ENCODE measurements at regions not wholly inside any gene's neighbourhood (a gene's known extent, or its start where the extent isn't known, plus 50 kb on each side); places are given as distances from the start of the nearest gene placed in this dataset.

DNA sequence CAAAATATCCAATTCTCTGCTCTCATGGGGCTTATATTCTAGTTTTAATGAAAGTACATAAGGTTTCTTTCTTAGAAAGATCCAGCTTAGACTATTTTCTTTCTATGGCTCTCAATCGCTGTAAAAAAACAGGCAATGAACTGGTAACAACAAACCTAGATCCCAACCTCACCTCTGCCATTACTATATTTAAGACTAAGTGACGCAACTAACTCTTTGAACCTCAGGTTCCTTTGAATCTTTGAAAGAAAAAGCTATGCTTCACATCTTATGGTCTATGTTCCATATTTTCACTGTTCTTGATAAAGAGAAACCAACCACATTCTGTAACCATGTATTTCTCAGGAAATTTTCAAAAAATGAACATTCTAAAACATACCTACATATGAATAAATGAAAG, 88.5 kb downstream of the ELAPOR2 start:
- intact Hi-C loops (cut with DNase I), result no loop called here
- ATAC-seq, result no peak
- 96% methylated on average over 2 of the region's 2 CpGs for WGBS

DNA sequence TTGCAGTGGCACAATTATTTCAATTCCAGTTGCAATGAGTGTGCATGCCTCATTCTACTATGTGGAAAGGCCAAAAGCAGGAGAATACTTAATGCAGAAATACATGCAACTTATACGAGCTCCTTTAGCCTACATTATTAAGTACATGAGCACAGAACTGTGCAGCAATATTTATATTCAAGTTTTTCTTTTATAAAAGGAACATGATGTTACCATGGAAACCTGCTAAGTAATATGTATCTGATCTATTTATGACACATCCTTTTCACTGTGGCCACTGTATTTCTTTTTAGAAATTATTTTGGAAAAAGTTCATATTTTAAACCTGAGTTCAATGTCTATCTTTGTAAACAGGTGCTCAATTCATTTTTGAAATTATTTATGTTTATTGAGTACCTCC, 88.9 kb downstream of the ELAPOR2 start:
- no peak for ATAC-seq
- Histone ChIP-seq H3K4me1 (ENCODE audit: control insufficient read depth, insufficient read depth, low read length) (peaks cover 2% of the 10 kb centered on the region), H3K9me3 (ENCODE audit: control insufficient read depth, low read length) (no peaks in the 10 kb centered on the region), H3K4me3 (ENCODE audit: low read length) (no peak overlapping the region), H3K27me3 (ENCODE audit: control insufficient read depth, insufficient read depth) (no peaks in the 10 kb centered on the region), H3K27ac (ENCODE audit: low read length) (no peak overlapping the region)
- intact Hi-C loops (cut with DNase I), result no loop called here
- 69% methylated on average over 1 of the region's 1 CpG for WGBS
- DNase-seq, result no peak

More for the DNA sequence above, 88.5 kb downstream of the ELAPOR2 start:
- Histone ChIP-seq H3K27ac (ENCODE audit: low read length) (no peak overlapping the region), H3K4me3 (ENCODE audit: low read length) (no peak overlapping the region), H3K27me3 (ENCODE audit: control insufficient read depth, insufficient read depth) (no peaks in the 10 kb centered on the region), H3K4me1 (ENCODE audit: control insufficient read depth, insufficient read depth, low read length) (peaks cover 2% of the 10 kb centered on the region), H3K9me3 (ENCODE audit: control insufficient read depth, low read length) (no peaks in the 10 kb centered on the region)
- DNase-seq, result no peak

DNA sequence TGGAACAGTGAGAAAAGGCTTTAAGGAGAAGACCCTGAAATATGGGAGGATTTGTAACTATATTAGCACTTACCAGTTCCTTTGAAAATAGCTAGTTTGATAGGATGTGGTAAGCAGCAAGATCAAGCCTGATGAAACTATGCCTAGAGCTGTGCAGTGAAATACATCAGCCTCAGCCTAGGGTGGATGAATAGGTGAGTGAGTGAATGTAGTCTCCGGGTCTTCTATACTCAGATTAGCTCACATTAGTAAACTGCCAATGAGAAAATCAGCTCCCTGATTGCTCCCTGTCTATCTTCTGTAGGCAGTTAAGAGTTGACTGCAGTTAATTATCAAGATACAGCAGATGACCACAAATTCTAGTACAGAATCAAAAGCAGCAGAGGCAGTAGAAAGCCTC, 89.6 kb downstream of the ELAPOR2 start:
- intact Hi-C loops (cut with DNase I), result no loop called here
- Histone ChIP-seq H3K4me1 (ENCODE audit: control insufficient read depth, insufficient read depth, low read length) (peaks cover 2% of the 10 kb centered on the region), H3K4me3 (ENCODE audit: low read length) (no peak overlapping the region), H3K27ac (ENCODE audit: low read length) (no peak overlapping the region), H3K9me3 (ENCODE audit: control insufficient read depth, low read length) (no peaks in the 10 kb centered on the region), H3K27me3 (ENCODE audit: control insufficient read depth, insufficient read depth) (no peaks in the 10 kb centered on the region)
- WGBS, result 56% methylated on average over 1 of the region's 1 CpG
- DNase-seq, result no peak
- ATAC-seq, result no peak

DNA sequence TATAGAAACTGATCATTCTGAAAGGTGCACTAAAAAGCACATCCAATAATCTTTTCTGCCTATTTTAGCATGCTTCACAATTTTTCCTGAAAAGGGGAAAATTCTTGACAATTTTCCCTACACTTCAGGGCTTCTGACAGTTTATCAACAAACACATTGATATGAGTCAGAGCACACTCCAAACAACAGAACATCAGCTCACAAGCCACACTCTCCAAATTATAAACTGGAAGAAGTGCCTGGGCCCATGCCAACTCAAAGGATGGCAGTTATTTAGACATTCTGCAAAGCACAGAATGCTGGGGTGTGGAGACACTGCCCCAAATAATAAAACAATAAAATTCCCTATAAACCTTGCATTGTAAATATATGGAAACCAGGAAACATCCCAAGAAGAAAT, 90.8 kb downstream of the ELAPOR2 start:
- no peaks in the 10 kb centered on the region for H3K27me3 ChIP-seq (ENCODE audit: control insufficient read depth, insufficient read depth)
- peaks cover 2% of the 10 kb centered on the region for H3K4me1 ChIP-seq (ENCODE audit: control insufficient read depth, insufficient read depth, low read length)
- ATAC-seq (peak; percentile 57 to 59), DNase-seq (peak in 2 of 3 donors; percentile 20 to 62)
- intact Hi-C loops (cut with DNase I), result no loop called here
- no peaks in the 10 kb centered on the region for H3K9me3 ChIP-seq (ENCODE audit: control insufficient read depth, low read length)
- H3K4me3 ChIP-seq (ENCODE audit: low read length), result no peak overlapping the region
- no peak overlapping the region for H3K27ac ChIP-seq (ENCODE audit: low read length)

DNA sequence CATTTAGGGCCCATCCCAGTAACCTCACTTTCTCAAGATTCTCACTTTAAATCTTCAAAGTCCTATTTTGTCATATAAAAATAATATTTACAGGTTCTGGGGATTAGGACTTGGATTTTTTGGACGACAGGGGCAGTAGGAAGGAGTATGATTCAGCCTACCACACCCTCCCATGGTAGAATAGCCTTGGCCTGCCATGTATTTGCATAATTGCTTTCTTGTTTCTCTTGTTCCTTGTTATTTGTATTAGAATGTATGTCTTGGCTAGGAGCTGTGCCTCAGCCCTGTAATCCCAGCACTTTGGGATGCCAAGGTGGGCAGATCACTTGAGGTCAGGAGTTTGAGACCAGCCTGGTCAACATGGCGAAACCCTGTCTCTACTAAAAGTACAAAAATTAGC, 92.5 kb downstream of the ELAPOR2 start:
- DNase-seq, result no peak
- intact Hi-C loops (cut with DNase I), result no loop called here
- ATAC-seq, result no peak
- peaks cover 2% of the 10 kb centered on the region for H3K4me1 ChIP-seq (ENCODE audit: control insufficient read depth, insufficient read depth, low read length)
- no peak overlapping the region for H3K27ac ChIP-seq (ENCODE audit: low read length)
- H3K9me3 ChIP-seq (ENCODE audit: control insufficient read depth, low read length), result no peaks in the 10 kb centered on the region
- WGBS, result 88% methylated on average over 2 of the region's 2 CpGs
- H3K27me3 ChIP-seq (ENCODE audit: control insufficient read depth, insufficient read depth), result no peaks in the 10 kb centered on the region
- no peak overlapping the region for H3K4me3 ChIP-seq (ENCODE audit: low read length)

DNA sequence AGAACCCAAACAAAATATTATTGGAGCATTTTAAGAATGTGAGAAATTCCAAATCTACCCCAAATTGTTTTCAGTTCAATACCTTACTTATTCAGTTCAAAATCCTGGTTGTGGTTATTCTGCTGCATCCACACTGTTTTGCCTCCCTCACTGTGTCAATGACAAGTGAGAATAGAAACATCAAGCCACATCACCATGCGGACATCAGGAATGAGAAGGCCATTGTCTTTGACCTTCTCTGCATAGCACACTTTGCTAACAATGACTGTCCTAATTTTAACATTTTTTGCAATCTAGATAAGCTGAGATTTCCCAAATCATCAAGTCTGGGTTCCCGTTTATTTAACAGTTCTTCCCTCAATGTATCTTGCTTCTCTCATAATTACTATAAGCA, 93.7 kb downstream of the ELAPOR2 start:
- Histone ChIP-seq H3K9me3 (ENCODE audit: control insufficient read depth, low read length) (no peaks in the 10 kb centered on the region), H3K4me3 (ENCODE audit: low read length) (no peak overlapping the region), H3K4me1 (ENCODE audit: control insufficient read depth, insufficient read depth, low read length) (peaks cover 2% of the 10 kb centered on the region), H3K27me3 (ENCODE audit: control insufficient read depth, insufficient read depth) (no peaks in the 10 kb centered on the region), H3K27ac (ENCODE audit: low read length) (no peak overlapping the region)
- intact Hi-C loops (cut with DNase I), result no loop called here
- WGBS, result 70% methylated on average over 2 of the region's 2 CpGs
- no peak for DNase-seq
- ATAC-seq, result no peak

DNA sequence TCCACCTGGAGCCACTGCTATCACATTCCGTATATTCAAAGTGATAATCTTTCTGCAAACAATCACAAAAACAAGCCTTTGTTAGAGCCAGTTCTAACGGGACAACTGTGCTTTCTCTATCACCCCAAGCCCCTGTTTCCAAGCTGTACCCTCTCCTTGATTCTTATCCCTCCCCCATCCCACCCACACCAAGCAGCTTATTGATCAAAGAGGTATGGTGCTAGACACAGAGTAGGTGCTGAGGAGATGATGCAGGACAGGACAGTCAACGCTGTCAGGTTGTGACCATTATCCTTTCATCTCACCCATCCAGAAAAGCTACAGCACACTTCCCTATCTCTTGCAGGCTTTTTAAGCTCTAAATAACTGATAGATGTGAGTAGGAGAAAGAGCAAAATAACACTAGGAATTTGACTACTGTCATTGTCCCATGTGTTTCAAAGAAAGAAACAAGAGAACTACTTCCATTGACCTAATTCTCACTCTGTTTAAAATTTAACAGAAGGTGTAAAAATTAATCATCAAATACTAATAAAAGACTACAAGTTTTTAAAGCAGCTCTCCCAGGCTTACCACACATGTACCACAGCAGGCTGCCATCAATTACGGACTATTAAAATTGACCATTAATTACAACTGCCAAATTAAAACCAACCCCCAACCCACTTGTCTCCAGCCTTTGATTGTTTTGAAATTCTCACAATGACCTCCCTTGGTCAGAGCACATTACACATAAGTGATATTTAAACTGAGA, 94.3 kb downstream of the ELAPOR2 start:
- DNase-seq, result no peak
- no peak for ATAC-seq
- no peak overlapping the region for H3K27ac ChIP-seq (ENCODE audit: low read length)
- H3K27me3 ChIP-seq (ENCODE audit: control insufficient read depth, insufficient read depth), result no peaks in the 10 kb centered on the region
- no peaks in the 10 kb centered on the region for H3K9me3 ChIP-seq (ENCODE audit: control insufficient read depth, low read length)
- peaks cover 2% of the 10 kb centered on the region for H3K4me1 ChIP-seq (ENCODE audit: control insufficient read depth, insufficient read depth, low read length)
- intact Hi-C loops (cut with DNase I), result no loop called here
- no peak overlapping the region for H3K4me3 ChIP-seq (ENCODE audit: low read length)
- 54% methylated on average over 4 of the region's 4 CpGs for WGBS

DNA sequence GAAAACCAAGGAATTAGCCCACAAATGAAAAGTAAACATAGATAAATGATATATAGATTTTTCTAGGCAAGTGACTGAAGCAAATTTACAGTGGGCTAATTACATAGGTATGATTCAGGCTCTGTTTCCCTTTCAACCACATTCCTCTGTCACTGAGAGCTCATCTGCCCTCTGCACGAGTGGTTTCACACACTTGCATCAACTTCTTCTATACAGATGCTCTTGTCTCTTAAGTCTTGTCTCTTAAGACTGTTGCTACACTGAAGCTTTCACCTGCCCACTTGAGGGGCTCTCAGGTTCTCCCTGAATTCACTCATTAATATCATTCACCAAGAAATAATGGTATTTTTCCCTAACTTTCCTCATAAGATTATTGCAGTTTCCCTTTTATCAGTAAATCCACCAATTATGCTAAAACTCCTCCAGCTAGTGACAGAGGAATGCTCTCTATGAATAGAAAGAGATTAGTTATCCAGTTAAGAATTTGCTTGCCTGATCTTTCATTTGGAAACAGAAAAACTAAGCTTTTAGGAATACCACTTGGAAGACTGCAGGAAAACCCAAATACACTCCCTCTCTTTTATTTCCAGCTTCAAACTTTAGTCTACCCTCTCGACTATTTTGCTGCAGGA, 95.7 kb downstream of the ELAPOR2 start:
- no peak for ATAC-seq
- no peak overlapping the region for H3K4me3 ChIP-seq (ENCODE audit: low read length)

DNA sequence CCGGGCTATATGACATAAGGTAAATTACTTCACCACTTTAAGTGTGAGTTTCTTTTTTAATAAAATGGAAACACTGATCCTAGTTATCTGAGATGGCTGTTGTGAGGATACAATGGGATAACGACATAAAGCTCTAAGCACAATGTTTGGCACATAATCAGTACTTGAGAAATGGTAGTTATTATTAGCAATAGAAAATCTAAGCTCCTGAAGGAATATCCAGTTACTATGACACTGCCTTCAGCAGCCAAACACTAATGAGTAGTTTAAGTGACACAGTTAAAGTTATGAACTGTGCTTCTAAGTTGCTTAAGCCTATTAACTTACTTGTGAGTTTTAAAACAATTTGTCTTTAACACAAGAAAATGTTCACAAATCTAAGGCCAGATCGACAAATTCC, 96.8 kb downstream of the ELAPOR2 start:
- 65% methylated on average over 3 of the region's 3 CpGs for WGBS
- Histone ChIP-seq H3K9me3 (ENCODE audit: control insufficient read depth, low read length) (no peaks in the 10 kb centered on the region), H3K4me1 (ENCODE audit: control insufficient read depth, insufficient read depth, low read length) (peaks cover 2% of the 10 kb centered on the region), H3K27me3 (ENCODE audit: control insufficient read depth, insufficient read depth) (no peaks in the 10 kb centered on the region), H3K27ac (ENCODE audit: low read length) (no peak overlapping the region), H3K4me3 (ENCODE audit: low read length) (no peak overlapping the region)
- ATAC-seq, result no peak
- no peak for DNase-seq
- intact Hi-C loops (cut with DNase I), result no loop called here

More for the DNA sequence above, 95.7 kb downstream of the ELAPOR2 start:
- 61% methylated on average over 2 of the region's 2 CpGs for WGBS
- DNase-seq, result no peak
- Histone ChIP-seq H3K4me1 (ENCODE audit: control insufficient read depth, insufficient read depth, low read length) (peaks cover 2% of the 10 kb centered on the region), H3K27ac (ENCODE audit: low read length) (no peak overlapping the region), H3K27me3 (ENCODE audit: control insufficient read depth, insufficient read depth) (no peaks in the 10 kb centered on the region), H3K9me3 (ENCODE audit: control insufficient read depth, low read length) (no peaks in the 10 kb centered on the region)
- intact Hi-C loops (cut with DNase I), result no loop called here

DNA sequence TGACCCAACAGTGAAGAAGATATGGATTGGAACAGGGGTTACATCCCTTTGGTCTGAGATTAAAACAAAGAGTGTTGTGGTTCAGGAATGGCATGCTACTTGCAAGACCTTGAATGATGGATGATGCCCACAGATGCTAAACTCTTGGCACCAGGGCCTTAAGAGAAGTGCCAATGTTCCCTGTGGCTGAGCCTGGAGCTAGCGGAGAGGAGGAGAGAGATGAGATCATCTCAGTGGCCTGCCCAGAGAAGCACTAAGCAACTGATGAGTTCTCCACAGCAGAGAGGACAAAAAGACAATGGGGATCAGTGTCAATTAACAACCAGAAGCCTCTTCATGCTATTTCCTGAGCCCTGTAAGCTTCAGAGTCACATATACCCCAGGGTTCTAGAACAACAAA, 97.8 kb downstream of the ELAPOR2 start:
- 80% methylated on average over 1 of the region's 1 CpG for WGBS
- ATAC-seq, result no peak

DNA sequence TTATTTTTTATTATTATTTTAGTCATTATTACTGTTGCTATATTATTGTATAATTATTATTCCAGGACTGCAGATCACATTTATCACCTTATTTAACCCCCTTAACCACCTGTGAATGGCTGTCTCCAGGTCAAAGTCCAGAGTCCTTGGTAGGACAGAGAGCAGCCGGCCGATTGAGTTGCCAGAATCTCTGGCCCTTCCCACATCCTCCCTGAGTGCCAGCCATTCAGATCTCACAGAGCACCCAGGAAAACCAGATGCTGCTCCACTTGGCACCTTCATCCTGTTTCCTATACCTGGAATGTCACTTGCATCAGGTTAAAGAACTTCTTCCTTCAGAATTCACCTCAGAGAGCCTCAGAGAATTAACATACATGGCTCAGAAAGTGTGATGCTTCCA, 101.1 kb downstream of the ELAPOR2 start:
- no peaks in the 10 kb centered on the region for H3K4me1 ChIP-seq (ENCODE audit: control insufficient read depth, insufficient read depth, low read length)
- WGBS, result 72% methylated on average over 2 of the region's 2 CpGs
- intact Hi-C loops (cut with DNase I), result no loop called here

More for the DNA sequence above, 97.8 kb downstream of the ELAPOR2 start:
- intact Hi-C loops (cut with DNase I), result no loop called here
- no peak overlapping the region for H3K27ac ChIP-seq (ENCODE audit: low read length)
- no peak overlapping the region for H3K4me3 ChIP-seq (ENCODE audit: low read length)
- H3K4me1 ChIP-seq (ENCODE audit: control insufficient read depth, insufficient read depth, low read length), result peaks cover 2% of the 10 kb centered on the region
- no peaks in the 10 kb centered on the region for H3K9me3 ChIP-seq (ENCODE audit: control insufficient read depth, low read length)
- DNase-seq, result no peak
- H3K27me3 ChIP-seq (ENCODE audit: control insufficient read depth, insufficient read depth), result no peaks in the 10 kb centered on the region

More for the DNA sequence above, 101.1 kb downstream of the ELAPOR2 start:
- DNase-seq (no peak), ATAC-seq (no peak)
- H3K27me3 ChIP-seq (ENCODE audit: control insufficient read depth, insufficient read depth), result no peaks in the 10 kb centered on the region
- H3K9me3 ChIP-seq (ENCODE audit: control insufficient read depth, low read length), result no peaks in the 10 kb centered on the region
- H3K27ac ChIP-seq (ENCODE audit: low read length), result no peak overlapping the region
- H3K4me3 ChIP-seq (ENCODE audit: low read length), result no peak overlapping the region

Data from right cardiac atrium (tissue), 5 donors.